ENCODE measurements at regions not wholly inside any gene's neighbourhood (a gene's known extent, or its start where the extent isn't known, plus 50 kb on each side); places are given as distances from the start of the nearest gene placed in this dataset.

DNA sequence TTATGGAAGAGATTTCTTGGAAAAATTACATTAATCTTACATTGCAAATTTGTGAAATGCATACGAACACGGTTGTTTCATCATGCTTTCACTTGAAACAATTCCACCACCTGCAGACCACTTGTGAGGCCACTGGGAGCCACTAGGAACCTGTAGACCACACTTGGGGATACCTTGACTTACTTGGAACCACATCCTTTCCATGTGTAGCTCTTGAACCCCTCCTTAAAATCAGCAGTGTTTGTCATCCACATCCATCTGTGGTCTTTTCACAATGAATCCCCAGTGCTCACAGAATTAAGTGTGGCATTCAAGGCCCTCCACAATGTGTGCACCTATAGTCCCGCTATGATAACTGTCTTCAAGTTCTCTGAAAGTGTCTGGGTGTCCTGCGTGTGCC is 350.9 kb downstream of the MYCN start:
- TF ChIP-seq POLR2A (IDR thresholded peaks at IDR 0.05; ENCODE audit: low read depth, low read length) (no peak), FOS (IDR thresholded peaks at IDR 0.05; ENCODE audit: low read depth, low read length) (no peak), RAD21 (IDR thresholded peaks at IDR 0.05; ENCODE audit: low read length) (no peak), RFX5 (IDR thresholded peaks at IDR 0.05; ENCODE audit: low read depth, low read length) (no peak)
- TF ChIP-seq, protein P1, sequence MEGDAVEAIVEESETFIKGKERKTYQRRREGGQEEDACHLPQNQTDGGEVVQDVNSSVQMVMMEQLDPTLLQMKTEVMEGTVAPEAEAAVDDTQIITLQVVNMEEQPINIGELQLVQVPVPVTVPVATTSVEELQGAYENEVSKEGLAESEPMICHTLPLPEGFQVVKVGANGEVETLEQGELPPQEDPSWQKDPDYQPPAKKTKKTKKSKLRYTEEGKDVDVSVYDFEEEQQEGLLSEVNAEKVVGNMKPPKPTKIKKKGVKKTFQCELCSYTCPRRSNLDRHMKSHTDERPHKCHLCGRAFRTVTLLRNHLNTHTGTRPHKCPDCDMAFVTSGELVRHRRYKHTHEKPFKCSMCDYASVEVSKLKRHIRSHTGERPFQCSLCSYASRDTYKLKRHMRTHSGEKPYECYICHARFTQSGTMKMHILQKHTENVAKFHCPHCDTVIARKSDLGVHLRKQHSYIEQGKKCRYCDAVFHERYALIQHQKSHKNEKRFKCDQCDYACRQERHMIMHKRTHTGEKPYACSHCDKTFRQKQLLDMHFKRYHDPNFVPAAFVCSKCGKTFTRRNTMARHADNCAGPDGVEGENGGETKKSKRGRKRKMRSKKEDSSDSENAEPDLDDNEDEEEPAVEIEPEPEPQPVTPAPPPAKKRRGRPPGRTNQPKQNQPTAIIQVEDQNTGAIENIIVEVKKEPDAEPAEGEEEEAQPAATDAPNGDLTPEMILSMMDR (conservative IDR thresholded peaks at IDR 0.05; ENCODE audit: low read depth, low read length): no peak

All from IMR-90 (cell line).